Small intestine (tissue), 7 donors: ENCODE measurements at regions not wholly inside any gene's neighbourhood (a gene's known extent, or its start where the extent isn't known, plus 50 kb on each side); places are given as distances from the start of the nearest gene placed in this dataset.
A peak's percentile ranks its signal among the peaks of the same experiment; 100 is the strongest.

Source experiments
- DNase-seq, 2 donors: peaks; one replicate each; pipeline versions ENCODE4 v3.0.0 to v3.0.0-alpha.2; 2013
- FAIRE-seq: peaks from 2 replicates; lab custom pipeline; 2012; peaks lifted over from hg19 to GRCh38; lab: Jason Lieb, UNC
- H3K27ac ChIP-seq, 3 donors: one replicate each; pipeline ENCODE4 v1.5.1; 2013; ENCODE audit warnings: low read length in 2 of 3, mild to moderate bottlenecking in 2 of 3, control low read depth in 1 of 3, inconsistent platforms in 1 of 3, low read depth in 1 of 3, moderate library complexity in 1 of 3
- H3K27me3 ChIP-seq, 3 donors: one replicate each; pipeline ENCODE4 v1.6.1; 2013; ENCODE audit warnings: low read length in 3 of 3, inconsistent platforms in 1 of 3; ENCODE audit not compliant: control insufficient read depth in 3 of 3, insufficient read depth in 3 of 3
- H3K36me3 ChIP-seq, 3 donors: one replicate each; pipeline ENCODE4 v1.6.1; 2013; ENCODE audit warnings: low read length in 3 of 3, inconsistent platforms in 1 of 3, low read depth in 1 of 3, mild to moderate bottlenecking in 1 of 3, moderate library complexity in 1 of 3; ENCODE audit not compliant: control insufficient read depth in 3 of 3, insufficient read depth in 2 of 3
- H3K4me1 ChIP-seq, 3 donors: one replicate each; pipeline ENCODE4 v1.6.1; 2013; ENCODE audit warnings: low read length in 2 of 3, inconsistent platforms in 1 of 3, low read depth in 1 of 3, mild to moderate bottlenecking in 1 of 3, moderate library complexity in 1 of 3; ENCODE audit not compliant: control insufficient read depth in 3 of 3, insufficient read depth in 2 of 3
- H3K4me3 ChIP-seq, 3 donors: one replicate each; pipeline ENCODE4 v1.5.1; 2013; ENCODE audit warnings: low read length in 3 of 3, control low read depth in 1 of 3, inconsistent platforms in 1 of 3, low read depth in 1 of 3, mild to moderate bottlenecking in 1 of 3, moderate library complexity in 1 of 3
- H3K9me3 ChIP-seq, 2 donors: one replicate each; pipeline ENCODE4 v1.6.1; 2013; ENCODE audit warnings: low read depth in 1 of 2, low read length in 1 of 2; ENCODE audit not compliant: control insufficient read depth in 2 of 2, insufficient read depth in 1 of 2
- WGBS, 3 donors: extraction: QIAGEN DNeasy Blood & Tissue Kit; methylation state at CpG; one replicate each; pipeline ENCODE4 v1.1.7; 2013; 5-methylcytosine and 5-hydroxymethylcytosine counted together
- donor health status: healthy with polysubstance abuse.
- donor health status: control.
- donor health status: control.
- donor health status: Bipolar disorder and iron deficiency.
- donor health status: healthy.

GRCh38 chr5:68007451-68007850 lies 208.1 kb upstream of the PIK3R1 start:
- no peak overlapping the region for H3K4me3 ChIP-seq
- no peaks in the 10 kb centered on the region for H3K9me3 ChIP-seq
- H3K4me1 ChIP-seq = peaks cover 0 to 3% (median 0%) of the 10 kb centered on the region in 3 donors
- no peaks in the 10 kb centered on the region for H3K27me3 ChIP-seq
- no peaks in the 10 kb centered on the region for H3K36me3 ChIP-seq
- no peak overlapping the region for H3K27ac ChIP-seq
- DNase-seq (peak; percentile 29 to 48), FAIRE-seq (no peak)
- 64 to 71% (median 66%) methylated on average over 3 of the region's 3 CpGs for WGBS, 3 donors

- FAIRE-seq (no peak), DNase-seq (no peak)
- no peaks in the 10 kb centered on the region for H3K36me3 ChIP-seq
- no peak overlapping the region for H3K27ac ChIP-seq
- 84 to 91% (median 89%) methylated on average over 3 of the region's 3 CpGs for WGBS, 3 donors
- peaks cover 0 to 4% (median 0%) of the 10 kb centered on the region in 3 donors for H3K4me1 ChIP-seq
- no peaks in the 10 kb centered on the region for H3K27me3 ChIP-seq
- no peaks in the 10 kb centered on the region for H3K9me3 ChIP-seq
- no peak overlapping the region for H3K4me3 ChIP-seq
These were observed 212.7 kb upstream of the PIK3R1 start for GRCh38 chr5:68002836-68003235.

GRCh38 chr5:68000805-68001204 lies 214.8 kb upstream of the PIK3R1 start:
- Histone ChIP-seq H3K36me3 (no peaks in the 10 kb centered on the region), H3K27me3 (no peaks in the 10 kb centered on the region), H3K9me3 (no peaks in the 10 kb centered on the region), H3K27ac (no peak overlapping the region), H3K4me3 (no peak overlapping the region), H3K4me1 (peaks cover 0 to 4% (median 0%) of the 10 kb centered on the region in 3 donors)
- FAIRE-seq = no peak
- DNase-seq = no peak

GRCh38 chr5:67999391-67999790 lies 216.2 kb upstream of the PIK3R1 start:
- Histone ChIP-seq H3K9me3 (no peaks in the 10 kb centered on the region), H3K36me3 (no peaks in the 10 kb centered on the region), H3K4me3 (no peak overlapping the region), H3K27ac (no peak overlapping the region), H3K4me1 (peaks cover 0 to 4% (median 0%) of the 10 kb centered on the region in 3 donors), H3K27me3 (no peaks in the 10 kb centered on the region)
- WGBS, 3 donors = 53 to 66% (median 56%) methylated on average over 2 of the region's 2 CpGs
- no peak for DNase-seq
- FAIRE-seq = no peak

GRCh38 chr5:67998709-67999261 lies 216.8 kb upstream of the PIK3R1 start:
- no peaks in the 10 kb centered on the region for H3K27me3 ChIP-seq
- WGBS, 3 donors = 66 to 78% (median 76%) methylated on average over 7 of the region's 7 CpGs
- no peaks in the 10 kb centered on the region for H3K36me3 ChIP-seq
- H3K27ac ChIP-seq = no peak overlapping the region
- H3K4me1 ChIP-seq = peaks cover 0 to 4% (median 0%) of the 10 kb centered on the region in 3 donors
- FAIRE-seq = no peak
- peak in 1 of 2 donors; percentile 22 for DNase-seq
- H3K9me3 ChIP-seq = no peaks in the 10 kb centered on the region
- H3K4me3 ChIP-seq = no peak overlapping the region

- H3K27ac ChIP-seq = no peak overlapping the region
- 16 to 70% (median 31%) methylated on average over 3 to 4 of the region's 5 CpGs for WGBS, 3 donors
- H3K9me3 ChIP-seq = no peaks in the 10 kb centered on the region
- peaks cover 0 to 4% (median 0%) of the 10 kb centered on the region in 3 donors for H3K4me1 ChIP-seq
- H3K36me3 ChIP-seq = no peaks in the 10 kb centered on the region
- H3K27me3 ChIP-seq = no peaks in the 10 kb centered on the region
- H3K4me3 ChIP-seq = no peak overlapping the region
- DNase-seq = peak; percentile 63 to 82
- FAIRE-seq = no peak
These were observed 217.6 kb upstream of the PIK3R1 start for GRCh38 chr5:67997892-67998457.

GRCh38 chr5:67997148-67997547 lies 218.4 kb upstream of the PIK3R1 start:
- FAIRE-seq = no peak
- WGBS, 3 donors = 62 to 95% (median 94%) methylated on average over 1 of the region's 1 CpG
- H3K4me1 ChIP-seq = peaks cover 0 to 4% (median 0%) of the 10 kb centered on the region in 3 donors
- H3K4me3 ChIP-seq = no peak overlapping the region
- no peaks in the 10 kb centered on the region for H3K9me3 ChIP-seq
- DNase-seq = no peak
- no peak overlapping the region for H3K27ac ChIP-seq
- no peaks in the 10 kb centered on the region for H3K36me3 ChIP-seq
- H3K27me3 ChIP-seq = no peaks in the 10 kb centered on the region

- H3K27ac ChIP-seq = no peak overlapping the region
These were observed 219.0 kb upstream of the PIK3R1 start for GRCh38 chr5:67996596-67996995.

GRCh38 chr5:67992923-67993322 lies 222.6 kb upstream of the PIK3R1 start:
- no peaks in the 10 kb centered on the region for H3K27me3 ChIP-seq
- H3K36me3 ChIP-seq = no peaks in the 10 kb centered on the region
- H3K4me1 ChIP-seq = peaks cover 0 to 4% (median 0%) of the 10 kb centered on the region in 3 donors
- H3K4me3 ChIP-seq = no peak overlapping the region
- no peak overlapping the region for H3K27ac ChIP-seq
- no peaks in the 10 kb centered on the region for H3K9me3 ChIP-seq
- DNase-seq (no peak), FAIRE-seq (no peak)
- 50 to 56% (median 55%) methylated on average over 3 of the region's 3 CpGs for WGBS, 3 donors

More at GRCh38 chr5:67996596-67996995, 219.0 kb upstream of the PIK3R1 start:
- WGBS, 3 donors = 69 to 79% (median 76%) methylated on average over 10 of the region's 10 CpGs
- Histone ChIP-seq H3K27me3 (no peaks in the 10 kb centered on the region), H3K4me3 (no peak overlapping the region), H3K36me3 (no peaks in the 10 kb centered on the region), H3K4me1 (peaks cover 0 to 4% (median 0%) of the 10 kb centered on the region in 3 donors), H3K9me3 (no peaks in the 10 kb centered on the region)
- peak; percentile 20 to 28 for DNase-seq
- FAIRE-seq = no peak
